Neural cell (in vitro differentiated cells): ENCODE measurements at regions not wholly inside any gene's neighbourhood (a gene's known extent, or its start where the extent isn't known, plus 50 kb on each side); places are given as distances from the start of the nearest gene placed in this dataset.

Experiments used
- H2AFZ ChIP-seq: fragments of 200-600, 300-800 bp; sonication (generic), shearing (Covaris generic); 2 replicates; pipeline ENCODE4 v1.6.0; 2014; ENCODE audit warnings: low read depth, mild to moderate bottlenecking, antibody characterized with exemption, low read length, moderate library complexity
- H3F3A ChIP-seq: fragments of 200-600 bp; shearing (Covaris generic); 2 replicates; pipeline ENCODE4 v1.6.1; 2016; ENCODE audit warnings: mild to moderate bottlenecking, moderate library complexity, mixed read lengths, antibody characterized with exemption, low read length; ENCODE audit not compliant: insufficient read depth, poor library complexity, severe bottlenecking
- H3K27ac ChIP-seq: fragments of 200-600, 300-800 bp; sonication (generic), shearing (Covaris generic); 2 replicates; pipeline ENCODE4 v1.5.1; 2014; ENCODE audit warnings: mild to moderate bottlenecking, low read length, moderate library complexity
- H3K27me3 ChIP-seq: fragments of 300-800, 200-600 bp; sonication (generic), shearing (Covaris generic); 2 replicates; pipeline ENCODE4 v1.6.0; 2014; ENCODE audit warnings: mild to moderate bottlenecking, low read depth, low read length, moderate library complexity; ENCODE audit not compliant: insufficient read depth
- H3K36me3 ChIP-seq: fragments of 300-800, 200-600 bp; sonication (generic), shearing (Covaris generic); 2 replicates; pipeline ENCODE4 v1.5.1; 2014; ENCODE audit warnings: mild to moderate bottlenecking, antibody characterized with exemption, low read length, moderate library complexity; ENCODE audit not compliant: insufficient read depth
- H3K4me2 ChIP-seq: fragments of 300-800, 200-600 bp; sonication (generic), shearing (Covaris generic); 2 replicates; pipeline ENCODE4 v1.6.0; 2014; ENCODE audit warnings: mild to moderate bottlenecking, low read length
- H3K4me3 ChIP-seq: fragments of 300-800, 200-600 bp; sonication (generic), shearing (Covaris generic); 2 replicates; pipeline ENCODE4 v1.5.1; 2014; ENCODE audit warnings: mild to moderate bottlenecking, low read length, moderate library complexity
- H3K79me2 ChIP-seq: fragments of 200-600 bp; shearing (Covaris generic); replicated peaks from 2 replicates; pipeline ENCODE4 v1.6.0; 2014; ENCODE audit warnings: mild to moderate bottlenecking, low read length, moderate library complexity; ENCODE audit not compliant: insufficient read depth
- H3K9ac ChIP-seq: fragments of 300-800, 200-600 bp; sonication (generic), shearing (Covaris generic); 2 replicates; pipeline ENCODE4 v1.6.1; 2016; ENCODE audit warnings: mild to moderate bottlenecking, low read length, mixed read lengths
- H3K9me2 ChIP-seq: fragments of 200-600 bp; shearing (Covaris generic); 2 replicates; pipeline ENCODE4 v1.6.1; 2016; ENCODE audit warnings: mild to moderate bottlenecking, low read length, mixed read lengths; ENCODE audit not compliant: insufficient read depth
- H3K9me3 ChIP-seq: fragments of 200-600, 300-800 bp; sonication (generic), shearing (Covaris generic); 2 replicates; pipeline ENCODE4 v1.6.1; 2016; ENCODE audit warnings: mild to moderate bottlenecking, mixed run types, low read length, moderate library complexity, mixed read lengths
- H4K20me1 ChIP-seq: fragments of 200-600 bp; shearing (Covaris generic); 2 replicates; pipeline ENCODE4 v1.6.1; 2016; ENCODE audit warnings: mild to moderate bottlenecking, mixed run types; ENCODE audit not compliant: insufficient read depth
- CTCF ChIP-seq: fragments of 450-650 bp; IDR thresholded peaks from 2 replicates; pipeline ENCODE4 v1.5.1; 2014; ENCODE audit warnings: antibody characterized with exemption, mild to moderate bottlenecking, moderate library complexity; ENCODE audit not compliant: poor library complexity, severe bottlenecking
- EP300 ChIP-seq: fragments of 450-650 bp; conservative IDR thresholded peaks from 2 replicates; pipeline ENCODE4 v1.6.1; 2014; ENCODE audit warnings: antibody characterized with exemption, mild to moderate bottlenecking, moderate library complexity; ENCODE audit not compliant: poor library complexity, severe bottlenecking
- EZH2 ChIP-seq: fragments of 200-600, 300-800 bp; shearing (Covaris generic), sonication (generic); IDR thresholded peaks from 2 replicates; pipeline ENCODE4 v1.6.1; 2014; ENCODE audit warnings: antibody characterized with exemption, low read length, borderline replicate concordance, mild to moderate bottlenecking; ENCODE audit not compliant: insufficient read depth, poor library complexity, severe bottlenecking
- MXI1 ChIP-seq: fragments of 450-650 bp; conservative IDR thresholded peaks from 2 replicates; pipeline ENCODE4 v1.6.1; 2014; ENCODE audit warnings: antibody characterized with exemption, mild to moderate bottlenecking; ENCODE audit not compliant: poor library complexity, severe bottlenecking
- POLR2AphosphoS5 ChIP-seq: IDR thresholded peaks from 2 replicates; pipeline ENCODE4 v1.6.1; 2012
- RAD21 ChIP-seq: fragments of 450-650 bp; conservative IDR thresholded peaks from 2 replicates; pipeline ENCODE4 v1.6.1; 2014; ENCODE audit warnings: antibody characterized with exemption, mild to moderate bottlenecking, moderate library complexity
- REST ChIP-seq: IDR thresholded peaks from 2 replicates; pipeline ENCODE4 v1.6.1; 2012; ENCODE audit warnings: borderline replicate concordance
- SMC3 ChIP-seq: fragments of 450-650 bp; conservative IDR thresholded peaks from 2 replicates; pipeline ENCODE4 v1.6.1; 2014; ENCODE audit warnings: antibody characterized with exemption, mild to moderate bottlenecking, moderate library complexity; ENCODE audit not compliant: poor library complexity
- TAF1 ChIP-seq: IDR thresholded peaks from 2 replicates; pipeline ENCODE4 v1.6.1; 2012; ENCODE audit warnings: low read depth

- no peak overlapping the region for H2AFZ ChIP-seq
- no peaks in the 10 kb centered on the region for H3K9me3 ChIP-seq
- H3K4me3 ChIP-seq, result no peak overlapping the region
- H3K27me3 ChIP-seq, result no peaks in the 10 kb centered on the region
- H3K36me3 ChIP-seq, result no peaks in the 10 kb centered on the region
- H3K4me2 ChIP-seq, result no peak overlapping the region
- H3K9ac ChIP-seq, result no peak overlapping the region
- TF ChIP-seq MXI1, result no peak
- no peak for TF ChIP-seq SMC3
- no peak for TF ChIP-seq EP300
- no peak for TF ChIP-seq CTCF
- TF ChIP-seq POLR2AphosphoS5, result no peak
- TF ChIP-seq EZH2, result no peak
- TF ChIP-seq TAF1, result no peak
- TF ChIP-seq REST, result no peak
- TF ChIP-seq RAD21, result no peak
- H3K79me2 ChIP-seq, result no peaks in the 10 kb centered on the region
- no peaks in the 10 kb centered on the region for H3K9me2 ChIP-seq
- H3F3A ChIP-seq, result no peaks in the 10 kb centered on the region
- no peak overlapping the region for H3K27ac ChIP-seq
- no peaks in the 10 kb centered on the region for H4K20me1 ChIP-seq
Measured at GRCh38 chr1:78419309-78419708, 71.5 kb upstream of the PTGFR start.

GRCh38 chr1:78420181-78420580 is 70.6 kb upstream of the PTGFR start:
- Histone ChIP-seq H3K4me3 (no peak overlapping the region), H2AFZ (no peak overlapping the region), H3K9me2 (no peaks in the 10 kb centered on the region), H3F3A (no peaks in the 10 kb centered on the region), H3K9ac (no peak overlapping the region), H3K79me2 (no peaks in the 10 kb centered on the region), H3K4me2 (no peak overlapping the region), H3K27me3 (no peaks in the 10 kb centered on the region), H4K20me1 (no peaks in the 10 kb centered on the region), H3K9me3 (no peaks in the 10 kb centered on the region), H3K27ac (no peak overlapping the region), H3K36me3 (no peaks in the 10 kb centered on the region)
- TF ChIP-seq MXI1, result no peak
- no peak for TF ChIP-seq EZH2
- TF ChIP-seq RAD21, result no peak
- no peak for TF ChIP-seq EP300
- TF ChIP-seq REST, result no peak
- no peak for TF ChIP-seq TAF1
- TF ChIP-seq POLR2AphosphoS5, result no peak
- no peak for TF ChIP-seq CTCF
